GM18951 (cell line): ENCODE measurements at regions not wholly inside any gene's neighbourhood (a gene's known extent, or its start where the extent isn't known, plus 50 kb on each side); places are given as distances from the start of the nearest gene placed in this dataset.

ENCODE experiments used
- POLR2A ChIP-seq: IDR thresholded peaks from 4 replicates; pipeline ENCODE4 v1.6.1; 2011; ENCODE audit warnings: mild to moderate bottlenecking; ENCODE audit not compliant: insufficient read length, insufficient read depth; ENCODE audit errors: extremely low read depth
- in situ Hi-C: fragments of 300-500 bp; cut with MboI; formaldehyde crosslinking; loops from one replicate; pipeline ENCODE4 v1.12.0; 2022; ENCODE audit warnings: low sequenced_read_pairs, mixed read lengths, inconsistent platforms; ENCODE audit not compliant: unreplicated experiment

GRCh38 chr15:62421289-62421688 lies 256.2 kb upstream of the C2CD4B start:
- no peak for TF ChIP-seq POLR2A
- in situ Hi-C loops = no loop called here

GRCh38 chr15:62426387-62426956 lies 261.4 kb upstream of the C2CD4B start:
- no peak for TF ChIP-seq POLR2A
- in situ Hi-C loops = no loop called here

GRCh38 chr15:62428259-62428658 lies 263.2 kb upstream of the C2CD4B start:
- in situ Hi-C loops = no loop called here
- TF ChIP-seq POLR2A = no peak

- TF ChIP-seq POLR2A = no peak
- in situ Hi-C loops = no loop called here
These were observed 263.9 kb upstream of the C2CD4B start for GRCh38 chr15:62428851-62429598.

GRCh38 chr15:62430056-62430455 lies 265.0 kb upstream of the C2CD4B start:
- in situ Hi-C loops = no loop called here
- TF ChIP-seq POLR2A = no peak

- no peak for TF ChIP-seq POLR2A
- in situ Hi-C loops = no loop called here
These were observed 265.5 kb upstream of the C2CD4B start for GRCh38 chr15:62430552-62430951.

GRCh38 chr15:62431008-62431797 lies 266.1 kb upstream of the C2CD4B start:
- in situ Hi-C loops = no loop called here
- TF ChIP-seq POLR2A = no peak

GRCh38 chr15:62431817-62432216 lies 266.7 kb upstream of the C2CD4B start:
- no peak for TF ChIP-seq POLR2A
- in situ Hi-C loops = no loop called here

- no peak for TF ChIP-seq POLR2A
- in situ Hi-C loops = no loop called here
These were observed 267.8 kb upstream of the C2CD4B start for GRCh38 chr15:62432702-62433398.

- TF ChIP-seq POLR2A = no peak
- in situ Hi-C loops = no loop called here
These were observed 271.1 kb upstream of the C2CD4B start for GRCh38 chr15:62436235-62436634.

- TF ChIP-seq POLR2A = no peak
- in situ Hi-C loops = no loop called here
These were observed 272.7 kb upstream of the C2CD4B start for GRCh38 chr15:62437753-62438152.

- TF ChIP-seq POLR2A = no peak
- in situ Hi-C loops = no loop called here
These were observed 274.5 kb upstream of the C2CD4B start for GRCh38 chr15:62439543-62440016.

GRCh38 chr15:62440362-62441105 lies 275.4 kb upstream of the C2CD4B start:
- TF ChIP-seq POLR2A = no peak
- in situ Hi-C loops = no loop called here
